Posterior cingulate gyrus (tissue), 11 donors: ENCODE measurements at regions not wholly inside any gene's neighbourhood (a gene's known extent, or its start where the extent isn't known, plus 50 kb on each side); places are given as distances from the start of the nearest gene placed in this dataset.
A peak's percentile ranks its signal among the peaks of the same experiment; 100 is the strongest.

Experiments
- DNase-seq, 10 donors: peaks; one replicate each; pipeline versions ENCODE4 v3.0.0 to v3.0.0-alpha.2; 2020 to 2021; ENCODE audit warnings: mixed read lengths in 3 of 10
- intact Hi-C: fragments of 100-400 bp; cut with DNase I; formaldehyde crosslinking; loops from one replicate; pipeline ENCODE4 v1.15.1; 2023

- no peak for DNase-seq
- intact Hi-C loops: no loop called here
Measured at GRCh38 chr11:116510886-116511650, 261.7 kb downstream of the BUD13 start.

- DNase-seq: no peak
- intact Hi-C loops: no loop called here
Measured at GRCh38 chr11:116510166-116510565, 262.6 kb downstream of the BUD13 start.

- DNase-seq: no peak
Measured at GRCh38 chr11:116509551-116509950, 263.2 kb downstream of the BUD13 start.

GRCh38 chr11:116507849-116508695, 264.7 kb downstream of the BUD13 start:
- intact Hi-C loops: no loop called here
- no peak for DNase-seq

More at GRCh38 chr11:116509551-116509950, 263.2 kb downstream of the BUD13 start:
- intact Hi-C loops: no loop called here

- DNase-seq: no peak
- intact Hi-C loops: no loop called here
Measured at GRCh38 chr11:116507016-116507415, 265.8 kb downstream of the BUD13 start.

GRCh38 chr11:116506263-116506825, 266.4 kb downstream of the BUD13 start:
- intact Hi-C loops: no loop called here
- DNase-seq: no peak

- DNase-seq: no peak
- intact Hi-C loops: no loop called here
Measured at GRCh38 chr11:116505298-116506262, 267.2 kb downstream of the BUD13 start.

GRCh38 chr11:116504541-116505297, 268.1 kb downstream of the BUD13 start:
- no peak for DNase-seq
- intact Hi-C loops: no loop called here

- DNase-seq: peak in 1 of 10 donors; percentile 36
- intact Hi-C loops: no loop called here
Measured at GRCh38 chr11:116503216-116504160, 269.3 kb downstream of the BUD13 start.

- intact Hi-C loops: no loop called here
- peak in 3 of 10 donors; percentile 48 to 88 (median 79) for DNase-seq
Measured at GRCh38 chr11:116502641-116503061, 270.1 kb downstream of the BUD13 start.

- intact Hi-C loops: no loop called here
- peak in 1 of 10 donors; percentile 32 for DNase-seq
Measured at GRCh38 chr11:116501728-116502127, 271.1 kb downstream of the BUD13 start.

GRCh38 chr11:116500947-116501602, 271.7 kb downstream of the BUD13 start:
- peak in 2 of 10 donors; percentile 25 to 88 for DNase-seq
- intact Hi-C loops: no loop called here

- intact Hi-C loops: no loop called here
- DNase-seq: peak in 2 of 10 donors; percentile 16 to 87
Measured at GRCh38 chr11:116500026-116500946, 272.5 kb downstream of the BUD13 start.

GRCh38 chr11:116499396-116500003, 273.3 kb downstream of the BUD13 start:
- intact Hi-C loops: no loop called here
- DNase-seq: peak in 7 of 10 donors; percentile 45 to 90 (median 66)

GRCh38 chr11:116498161-116498560, 274.6 kb downstream of the BUD13 start:
- intact Hi-C loops: no loop called here
- no peak for DNase-seq

- intact Hi-C loops: no loop called here
- DNase-seq: peak in 1 of 10 donors; percentile 31
Measured at GRCh38 chr11:116492600-116492999, 280.2 kb downstream of the BUD13 start.
